ENCODE measurements at regions not wholly inside any gene's neighbourhood (a gene's known extent, or its start where the extent isn't known, plus 50 kb on each side); places are given as distances from the start of the nearest gene placed in this dataset.
A peak's percentile ranks its signal among the peaks of the same experiment; 100 is the strongest.

- H3K4me1 ChIP-seq (replicated peaks) = no peaks in the 10 kb centered on the region; the same call in 1 of the 2 replicates
- no peaks in the 10 kb centered on the region for H3K27me3 ChIP-seq (replicated peaks)
- no peak overlapping the region for H3K27ac ChIP-seq
- no peak for DNase-seq (ENCODE audit: low read depth in 1 of 2, low spot score in 2 of 2)
- no peaks in the 10 kb centered on the region; the same call in 1 of the 2 replicates for H3K9me3 ChIP-seq (replicated peaks)
- H3K4me3 ChIP-seq = no peak overlapping the region
- no peaks in the 10 kb centered on the region for H3K36me3 ChIP-seq
These were observed 609.5 kb upstream of the CLINT1 start for GRCh38 chr5:158468444-158468843.

- no peak overlapping the region for H3K27ac ChIP-seq
- no peak overlapping the region for H3K4me3 ChIP-seq
- DNase-seq (ENCODE audit: low read depth in 1 of 2, low spot score in 2 of 2) = no peak
- no peaks in the 10 kb centered on the region; the same call in 1 of the 2 replicates for H3K9me3 ChIP-seq (replicated peaks)
- no peaks in the 10 kb centered on the region for H3K36me3 ChIP-seq
- no peaks in the 10 kb centered on the region; the same call in 1 of the 2 replicates for H3K4me1 ChIP-seq (replicated peaks)
- no peaks in the 10 kb centered on the region for H3K27me3 ChIP-seq (replicated peaks)
These were observed 607.2 kb upstream of the CLINT1 start for GRCh38 chr5:158466191-158466590.

DNA sequence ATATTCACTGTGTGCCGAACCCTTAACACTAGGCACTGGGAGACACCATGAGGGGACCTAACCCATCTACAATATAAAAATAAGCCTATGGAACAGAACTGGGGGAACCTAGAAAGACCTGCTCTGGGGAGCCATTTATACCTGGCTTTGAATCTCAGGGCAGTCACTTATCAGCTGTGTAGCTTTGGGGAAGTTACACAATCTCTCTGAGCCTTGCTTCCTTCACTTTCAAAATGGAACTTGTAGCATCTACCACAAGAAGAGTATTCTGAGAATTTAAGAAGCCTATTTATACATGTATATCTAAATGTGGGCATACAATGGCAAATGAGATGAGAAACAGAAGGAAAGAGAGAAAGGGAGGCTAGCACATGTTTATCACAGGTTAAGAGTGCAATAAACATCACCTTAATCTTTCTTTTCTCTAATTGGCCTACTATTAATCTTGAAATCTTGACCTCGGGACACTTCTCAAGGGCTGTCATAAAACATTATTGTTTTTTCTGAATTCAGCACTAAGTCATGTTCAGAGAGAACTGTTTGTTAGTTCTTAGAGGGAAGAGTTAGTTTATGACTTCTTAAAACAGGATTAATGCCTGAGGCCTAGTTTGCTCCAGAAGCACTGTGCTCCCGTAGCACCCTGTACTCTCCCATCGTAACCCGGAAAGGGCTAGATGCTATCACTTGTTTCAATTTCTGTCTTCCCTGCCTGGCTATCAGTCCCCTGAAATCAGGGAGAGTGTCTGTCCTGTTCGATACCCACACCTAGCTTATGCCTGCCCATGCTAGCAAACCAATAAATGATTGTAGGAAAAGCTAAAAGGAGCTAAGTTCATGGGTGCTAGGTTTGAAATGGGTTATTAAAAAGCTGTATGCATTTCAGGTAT, 606.4 kb upstream of the CLINT1 start:
- Histone ChIP-seq H3K4me1 (replicated peaks) (no peaks in the 10 kb centered on the region; the same call in 1 of the 2 replicates), H3K36me3 (no peaks in the 10 kb centered on the region), H3K27ac (no peak overlapping the region), H3K27me3 (replicated peaks) (no peaks in the 10 kb centered on the region), H3K4me3 (no peak overlapping the region), H3K9me3 (replicated peaks) (no peaks in the 10 kb centered on the region; the same call in 1 of the 2 replicates)
- DNase-seq (ENCODE audit: low read depth in 1 of 2, low spot score in 2 of 2) = no peak

GRCh38 chr5:158464383-158464782, 605.4 kb upstream of the CLINT1 start:
- Histone ChIP-seq H3K27me3 (replicated peaks) (no peaks in the 10 kb centered on the region), H3K36me3 (no peaks in the 10 kb centered on the region), H3K9me3 (replicated peaks) (no peaks in the 10 kb centered on the region; the same call in 1 of the 2 replicates), H3K4me3 (no peak overlapping the region), H3K27ac (no peak overlapping the region), H3K4me1 (replicated peaks) (no peaks in the 10 kb centered on the region; the same call in 1 of the 2 replicates)
- no peak for DNase-seq (ENCODE audit: low read depth in 1 of 2, low spot score in 2 of 2)

DNA sequence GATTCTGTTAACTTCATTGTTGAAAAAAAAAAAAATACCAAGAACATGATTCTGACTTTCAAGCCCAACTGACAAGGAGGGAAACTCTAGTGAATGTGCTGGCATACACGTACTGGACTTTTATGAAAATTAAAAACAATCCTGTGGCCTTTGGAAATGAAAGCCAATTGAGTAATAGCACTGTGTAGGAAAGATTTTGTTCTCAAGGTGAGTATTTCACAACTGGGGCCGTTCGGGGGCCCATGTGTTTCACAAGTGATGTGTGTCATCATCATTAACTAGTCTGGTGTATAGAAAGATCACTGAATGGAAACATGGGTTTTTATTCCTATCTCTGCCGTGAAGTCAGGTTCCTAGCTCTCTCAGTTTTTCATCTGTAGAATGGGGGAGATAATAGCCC, 605.0 kb upstream of the CLINT1 start:
- Histone ChIP-seq H3K27ac (no peak overlapping the region), H3K9me3 (replicated peaks) (no peaks in the 10 kb centered on the region; the same call in 1 of the 2 replicates), H3K36me3 (no peaks in the 10 kb centered on the region), H3K4me3 (no peak overlapping the region), H3K27me3 (replicated peaks) (no peaks in the 10 kb centered on the region), H3K4me1 (replicated peaks) (no peaks in the 10 kb centered on the region; the same call in 1 of the 2 replicates)
- no peak for DNase-seq (ENCODE audit: low read depth in 1 of 2, low spot score in 2 of 2)

GRCh38 chr5:158463188-158463587, 604.2 kb upstream of the CLINT1 start:
- H3K27me3 ChIP-seq (replicated peaks) = no peaks in the 10 kb centered on the region
- no peaks in the 10 kb centered on the region; the same call in 1 of the 2 replicates for H3K9me3 ChIP-seq (replicated peaks)
- no peak overlapping the region for H3K27ac ChIP-seq
- no peak for DNase-seq (ENCODE audit: low read depth in 1 of 2, low spot score in 2 of 2)
- H3K4me3 ChIP-seq = no peak overlapping the region
- H3K36me3 ChIP-seq = no peaks in the 10 kb centered on the region
- no peaks in the 10 kb centered on the region; the same call in 1 of the 2 replicates for H3K4me1 ChIP-seq (replicated peaks)

- Histone ChIP-seq H3K9me3 (replicated peaks) (no peaks in the 10 kb centered on the region; the same call in 1 of the 2 replicates), H3K27me3 (replicated peaks) (no peaks in the 10 kb centered on the region), H3K27ac (no peak overlapping the region), H3K36me3 (no peaks in the 10 kb centered on the region), H3K4me3 (no peak overlapping the region), H3K4me1 (replicated peaks) (no peaks in the 10 kb centered on the region)
- no peak for DNase-seq (ENCODE audit: low read depth in 1 of 2, low spot score in 2 of 2)
These were observed 603.6 kb upstream of the CLINT1 start for GRCh38 chr5:158462349-158463114.

GRCh38 chr5:158461240-158461854, 602.4 kb upstream of the CLINT1 start:
- Histone ChIP-seq H3K4me1 (replicated peaks) (peaks cover 9% of the 10 kb centered on the region), H3K27me3 (replicated peaks) (no peaks in the 10 kb centered on the region), H3K9me3 (replicated peaks) (no peaks in the 10 kb centered on the region; the same call in 1 of the 2 replicates), H3K4me3 (no peak overlapping the region), H3K36me3 (no peaks in the 10 kb centered on the region), H3K27ac (no peak overlapping the region)
- no peak for DNase-seq (ENCODE audit: low read depth in 1 of 2, low spot score in 2 of 2)

GRCh38 chr5:158458086-158458485, 599.1 kb upstream of the CLINT1 start:
- DNase-seq (ENCODE audit: low read depth in 1 of 2, low spot score in 2 of 2) = no peak
- Histone ChIP-seq H3K27ac (no peak overlapping the region), H3K4me1 (replicated peaks) (peaks cover 10% of the 10 kb centered on the region), H3K9me3 (replicated peaks) (no peaks in the 10 kb centered on the region; the same call in 1 of the 2 replicates), H3K27me3 (replicated peaks) (no peaks in the 10 kb centered on the region), H3K36me3 (no peaks in the 10 kb centered on the region), H3K4me3 (no peak overlapping the region)

- H3K9me3 ChIP-seq (replicated peaks) = no peaks in the 10 kb centered on the region
- no peaks in the 10 kb centered on the region for H3K27me3 ChIP-seq (replicated peaks)
- H3K4me3 ChIP-seq = no peak overlapping the region
- peak overlapping the region; percentile 35 for H3K27ac ChIP-seq
- DNase-seq (ENCODE audit: low read depth in 1 of 2, low spot score in 2 of 2) = peak; percentile 65 to 88
- H3K4me1 ChIP-seq (replicated peaks) = peaks cover 12% of the 10 kb centered on the region
- no peaks in the 10 kb centered on the region for H3K36me3 ChIP-seq
These were observed 597.8 kb upstream of the CLINT1 start for GRCh38 chr5:158456756-158457155.

GRCh38 chr5:158456241-158456640, 597.3 kb upstream of the CLINT1 start:
- Histone ChIP-seq H3K27ac (no peak overlapping the region), H3K4me1 (replicated peaks) (peaks cover 17% of the 10 kb centered on the region), H3K36me3 (no peaks in the 10 kb centered on the region), H3K4me3 (no peak overlapping the region), H3K27me3 (replicated peaks) (no peaks in the 10 kb centered on the region), H3K9me3 (replicated peaks) (no peaks in the 10 kb centered on the region)
- DNase-seq (ENCODE audit: low read depth in 1 of 2, low spot score in 2 of 2) = no peak

- H3K27ac ChIP-seq = peak overlapping the region; percentile 74; the same call in 1 of the 2 replicates
These were observed 593.2 kb upstream of the CLINT1 start for GRCh38 chr5:158451993-158452672.

More at GRCh38 chr5:158451993-158452672, 593.2 kb upstream of the CLINT1 start:
- Histone ChIP-seq H3K9me3 (replicated peaks) (no peaks in the 10 kb centered on the region), H3K4me1 (replicated peaks) (peaks cover 32% of the 10 kb centered on the region), H3K4me3 (no peak overlapping the region), H3K27me3 (replicated peaks) (no peaks in the 10 kb centered on the region), H3K36me3 (no peaks in the 10 kb centered on the region)
- DNase-seq (ENCODE audit: low read depth in 1 of 2, low spot score in 2 of 2) = no peak

Measured in SJSA1 (cell line).